ENCODE measurements at regions not wholly inside any gene's neighbourhood (a gene's known extent, or its start where the extent isn't known, plus 50 kb on each side); places are given as distances from the start of the nearest gene placed in this dataset.

- no peak for TF ChIP-seq ZNF565 (CRISPR knock-in tag; conservative IDR thresholded peaks at IDR 0.05; ENCODE audit: low read depth)
- no peak for TF ChIP-seq OSR1 (CRISPR knock-in tag; IDR thresholded peaks at IDR 0.05)
- no peak for TF ChIP-seq ZFP30 (CRISPR knock-in tag; IDR thresholded peaks at IDR 0.05)
- no peak for TF ChIP-seq ARNTL (CRISPR knock-in tag; IDR thresholded peaks at IDR 0.05; ENCODE audit: borderline replicate concordance, low read depth)
- no peak for TF ChIP-seq POU6F1 (CRISPR knock-in tag; IDR thresholded peaks at IDR 0.05; ENCODE audit: borderline replicate concordance, low read depth)
- TF ChIP-seq BACH2 (CRISPR knock-in tag; IDR thresholded peaks at IDR 0.05; ENCODE audit: borderline replicate concordance): no peak
- TF ChIP-seq PPARA (CRISPR knock-in tag; IDR thresholded peaks at IDR 0.05; ENCODE audit: borderline replicate concordance): no peak
- TF ChIP-seq ZFP3 (CRISPR knock-in tag; IDR thresholded peaks at IDR 0.05): no peak
- TF ChIP-seq ZNF70 (CRISPR knock-in tag; IDR thresholded peaks at IDR 0.05): no peak
- TF ChIP-seq ISL1 (CRISPR knock-in tag; IDR thresholded peaks at IDR 0.05): no peak
- TF ChIP-seq CREB5 (CRISPR knock-in tag; IDR thresholded peaks at IDR 0.05; ENCODE audit: low read depth): no peak
- no peak for TF ChIP-seq CSRNP3 (CRISPR knock-in tag; IDR thresholded peaks at IDR 0.05)
- ATAC-seq: no peak
These were observed 303.3 kb downstream of the ARRDC4 start for GRCh38 chr15:98263787-98264186.

- TF ChIP-seq ZC3H10 (CRISPR knock-in tag; IDR thresholded peaks at IDR 0.05) (no peak), ZFP30 (CRISPR knock-in tag; IDR thresholded peaks at IDR 0.05) (no peak), PPARA (CRISPR knock-in tag; IDR thresholded peaks at IDR 0.05; ENCODE audit: borderline replicate concordance) (no peak), ESRRG (CRISPR knock-in tag; IDR thresholded peaks at IDR 0.05) (no peak), BACH2 (CRISPR knock-in tag; IDR thresholded peaks at IDR 0.05; ENCODE audit: borderline replicate concordance) (no peak), ARNTL (CRISPR knock-in tag; IDR thresholded peaks at IDR 0.05; ENCODE audit: borderline replicate concordance, low read depth) (no peak), TCF4 (CRISPR knock-in tag; IDR thresholded peaks at IDR 0.05; ENCODE audit: borderline replicate concordance) (no peak), GLIS3 (CRISPR knock-in tag; IDR thresholded peaks at IDR 0.05) (no peak), ZFP3 (CRISPR knock-in tag; IDR thresholded peaks at IDR 0.05) (no peak), ZNF70 (CRISPR knock-in tag; IDR thresholded peaks at IDR 0.05) (no peak), CSDC2 (CRISPR knock-in tag; IDR thresholded peaks at IDR 0.05) (no peak), TSHZ2 (CRISPR knock-in tag; IDR thresholded peaks at IDR 0.05) (no peak), PATZ1 (CRISPR knock-in tag; IDR thresholded peaks at IDR 0.05; ENCODE audit: borderline replicate concordance) (no peak), ZNF8 (CRISPR knock-in tag; IDR thresholded peaks at IDR 0.05) (no peak), SNAI2 (CRISPR knock-in tag; IDR thresholded peaks at IDR 0.05) (no peak), ZNF565 (CRISPR knock-in tag; conservative IDR thresholded peaks at IDR 0.05; ENCODE audit: low read depth) (no peak), CREB5 (CRISPR knock-in tag; IDR thresholded peaks at IDR 0.05; ENCODE audit: low read depth) (no peak), TOX (CRISPR knock-in tag; IDR thresholded peaks at IDR 0.05; ENCODE audit: borderline replicate concordance) (no peak), ISL1 (CRISPR knock-in tag; IDR thresholded peaks at IDR 0.05) (no peak), CSRNP3 (CRISPR knock-in tag; IDR thresholded peaks at IDR 0.05) (no peak)
- no peak for ATAC-seq
These were observed 305.8 kb downstream of the ARRDC4 start for GRCh38 chr15:98266295-98266694.
